Osteocyte (in vitro differentiated cells): ENCODE measurements at regions not wholly inside any gene's neighbourhood (a gene's known extent, or its start where the extent isn't known, plus 50 kb on each side); places are given as distances from the start of the nearest gene placed in this dataset.
A peak's percentile ranks its signal among the peaks of the same experiment; 100 is the strongest.

Source experiments
- DNase-seq: peaks from one replicate; pipeline ENCODE4 v3.0.0; 2021; ENCODE audit warnings: mixed read lengths; ENCODE audit not compliant: unreplicated experiment; ENCODE audit errors: extremely low spot score
- H3K27ac Mint-ChIP-seq: one replicate; pipeline ENCODE4 v1.8.0; 2021; ENCODE audit warnings: mild to moderate bottlenecking, mixed read lengths; ENCODE audit not compliant: unreplicated experiment
- H3K27me3 Mint-ChIP-seq: one replicate; pipeline ENCODE4 v1.8.0; 2021; ENCODE audit warnings: mixed read lengths; ENCODE audit not compliant: unreplicated experiment
- H3K36me3 Mint-ChIP-seq: one replicate; pipeline ENCODE4 v1.8.0; 2021; ENCODE audit warnings: mixed read lengths; ENCODE audit not compliant: unreplicated experiment
- H3K4me1 Mint-ChIP-seq: one replicate; pipeline ENCODE4 v1.8.0; 2021; ENCODE audit warnings: mixed read lengths; ENCODE audit not compliant: unreplicated experiment
- H3K4me3 Mint-ChIP-seq: one replicate; pipeline ENCODE4 v1.8.0; 2021; ENCODE audit warnings: mild to moderate bottlenecking, moderate library complexity, mixed read lengths; ENCODE audit not compliant: unreplicated experiment
- H3K9me3 Mint-ChIP-seq: one replicate; pipeline ENCODE4 v1.8.0; 2021; ENCODE audit warnings: mixed read lengths; ENCODE audit not compliant: unreplicated experiment
- CTCF ChIP-seq: fragments of 200-600 bp; sonication (generic); IDR thresholded peaks from 2 replicates; pipeline ENCODE4 v1.5.0; 2021; ENCODE audit warnings: antibody characterized with exemption, mild to moderate bottlenecking, moderate library complexity

GRCh38 chr6:21740376-21741124, 147.0 kb downstream of the SOX4 start:
- Mint-ChIP-seq H3K36me3 (no peaks in the 10 kb centered on the region), H3K4me1 (peaks cover 45% of the 10 kb centered on the region), H3K27ac (peak overlapping the region; percentile 75), H3K9me3 (no peaks in the 10 kb centered on the region), H3K4me3 (no peak overlapping the region), H3K27me3 (no peaks in the 10 kb centered on the region)
- DNase-seq = no peak
- TF ChIP-seq CTCF = no peak

- H3K4me3 Mint-ChIP-seq = peak overlapping the region; percentile 28
- peaks cover 45% of the 10 kb centered on the region for H3K4me1 Mint-ChIP-seq
- H3K27ac Mint-ChIP-seq = peak overlapping the region; percentile 75
- no peaks in the 10 kb centered on the region for H3K27me3 Mint-ChIP-seq
- no peak for DNase-seq
- H3K9me3 Mint-ChIP-seq = no peaks in the 10 kb centered on the region
- no peak for TF ChIP-seq CTCF
- H3K36me3 Mint-ChIP-seq = no peaks in the 10 kb centered on the region
Measured at GRCh38 chr6:21741221-21742109, 147.9 kb downstream of the SOX4 start.

GRCh38 chr6:21742238-21742660, 148.7 kb downstream of the SOX4 start:
- Mint-ChIP-seq H3K4me1 (peaks cover 45% of the 10 kb centered on the region), H3K27ac (peak overlapping the region; percentile 62), H3K27me3 (no peaks in the 10 kb centered on the region), H3K4me3 (no peak overlapping the region), H3K9me3 (no peaks in the 10 kb centered on the region), H3K36me3 (no peaks in the 10 kb centered on the region)
- no peak for TF ChIP-seq CTCF
- DNase-seq = no peak

GRCh38 chr6:21744331-21744730, 150.8 kb downstream of the SOX4 start:
- no peaks in the 10 kb centered on the region for H3K36me3 Mint-ChIP-seq
- no peaks in the 10 kb centered on the region for H3K9me3 Mint-ChIP-seq
- H3K4me3 Mint-ChIP-seq = no peak overlapping the region
- TF ChIP-seq CTCF = no peak
- H3K27me3 Mint-ChIP-seq = no peaks in the 10 kb centered on the region
- H3K27ac Mint-ChIP-seq = no peak overlapping the region
- peaks cover 39% of the 10 kb centered on the region for H3K4me1 Mint-ChIP-seq
- no peak for DNase-seq
